ENCODE measurements at regions not wholly inside any gene's neighbourhood (a gene's known extent, or its start where the extent isn't known, plus 50 kb on each side); places are given as distances from the start of the nearest gene placed in this dataset.

GRCh38 chr5:8814105-8814504 is 731.8 kb downstream of the SEMA5A start:
- Mint-ChIP-seq H3K4me1 (no peaks in the 10 kb centered on the region), H3K9me3 (peaks cover 17 to 41% (median 26%) of the 10 kb centered on the region in 3 donors), H3K36me3 (no peaks in the 10 kb centered on the region), H3K27ac (no peak overlapping the region), H3K4me3 (no peak overlapping the region), H3K27me3 (no peaks in the 10 kb centered on the region)
- Histone ChIP-seq H3K9me3 (peaks cover 5% of the 10 kb centered on the region), H3K27ac (ENCODE audit: low read length) (no peak overlapping the region), H3K4me3 (ENCODE audit: control insufficient read depth in 1 of 2, extremely low read depth in 1 of 2, low read length in 1 of 2) (no peak overlapping the region), H3K4me1 (ENCODE audit: control insufficient read depth in 1 of 2, extremely low read depth in 1 of 2, insufficient read depth in 2 of 2, low read length in 2 of 2) (no peaks in the 10 kb centered on the region), H3K27me3 (replicated peaks in 1 of 2; ENCODE audit: control insufficient read depth in 2 of 2, extremely low read depth in 1 of 2, insufficient read depth in 2 of 2, low read length in 1 of 2) (no peaks in the 10 kb centered on the region), H3K36me3 (ENCODE audit: control insufficient read depth in 2 of 2, extremely low read depth in 1 of 2, insufficient read depth in 1 of 2, low read length in 1 of 2) (no peaks in the 10 kb centered on the region)
- ATAC-seq (replicated peaks in 1 of 4) (no peak), DNase-seq (no peak)
- ChIA-PET CTCF (no interaction called here), POLR2A (interaction anchor here in 1 of 2 donors (0.7 kb wide), 1 partner anchor 1921 kb away, joined by 3 read pairs; no protein-coding TSS in a partner anchor)

GRCh38 chr5:8824371-8824770 is 721.5 kb downstream of the SEMA5A start:
- no peaks in the 10 kb centered on the region for H3K4me1 ChIP-seq (ENCODE audit: control insufficient read depth in 1 of 2, extremely low read depth in 1 of 2, insufficient read depth in 2 of 2, low read length in 2 of 2)
- Mint-ChIP-seq H3K27ac (no peak overlapping the region), H3K36me3 (no peaks in the 10 kb centered on the region), H3K9me3 (peaks cover 0 to 15% (median 6%) of the 10 kb centered on the region in 3 donors), H3K4me3 (no peak overlapping the region), H3K4me1 (no peaks in the 10 kb centered on the region), H3K27me3 (no peaks in the 10 kb centered on the region)
- H3K27ac ChIP-seq (ENCODE audit: low read length) = no peak overlapping the region
- POLR2A ChIA-PET = no interaction called here
- CTCF ChIA-PET = no interaction called here
- H3K36me3 ChIP-seq (ENCODE audit: control insufficient read depth in 2 of 2, extremely low read depth in 1 of 2, insufficient read depth in 1 of 2, low read length in 1 of 2) = no peaks in the 10 kb centered on the region
- DNase-seq (no peak), ATAC-seq (replicated peaks in 1 of 4) (no peak)
- no peaks in the 10 kb centered on the region for H3K27me3 ChIP-seq (replicated peaks in 1 of 2; ENCODE audit: control insufficient read depth in 2 of 2, extremely low read depth in 1 of 2, insufficient read depth in 2 of 2, low read length in 1 of 2)
- no peaks in the 10 kb centered on the region for H3K9me3 ChIP-seq
- H3K4me3 ChIP-seq (ENCODE audit: control insufficient read depth in 1 of 2, extremely low read depth in 1 of 2, low read length in 1 of 2) = no peak overlapping the region
- no CpG with 5 or more reads among the region's 1 CpG for WGBS (ENCODE audit: insufficient coverage)

- Histone ChIP-seq H3K9me3 (no peaks in the 10 kb centered on the region), H3K36me3 (ENCODE audit: control insufficient read depth in 2 of 2, extremely low read depth in 1 of 2, insufficient read depth in 1 of 2, low read length in 1 of 2) (no peaks in the 10 kb centered on the region), H3K27ac (ENCODE audit: low read length) (no peak overlapping the region), H3K27me3 (replicated peaks in 1 of 2; ENCODE audit: control insufficient read depth in 2 of 2, extremely low read depth in 1 of 2, insufficient read depth in 2 of 2, low read length in 1 of 2) (no peaks in the 10 kb centered on the region), H3K4me3 (ENCODE audit: control insufficient read depth in 1 of 2, extremely low read depth in 1 of 2, low read length in 1 of 2) (no peak overlapping the region), H3K4me1 (ENCODE audit: control insufficient read depth in 1 of 2, extremely low read depth in 1 of 2, insufficient read depth in 2 of 2, low read length in 2 of 2) (no peaks in the 10 kb centered on the region)
- ATAC-seq (replicated peaks in 1 of 4) = no peak
- H3K9me3 Mint-ChIP-seq = peaks cover under 1 to 15% (median 6%) of the 10 kb centered on the region in 3 donors
- DNase-seq = no peak
- H3K27ac Mint-ChIP-seq = no peak overlapping the region
- no peak overlapping the region for H3K4me3 Mint-ChIP-seq
- 100% methylated on average over 2 of the region's 4 CpGs for WGBS (ENCODE audit: insufficient coverage)
- no peaks in the 10 kb centered on the region for H3K36me3 Mint-ChIP-seq
- CTCF ChIA-PET = no interaction called here
- H3K4me1 Mint-ChIP-seq = no peaks in the 10 kb centered on the region
- POLR2A ChIA-PET = no interaction called here
- H3K27me3 Mint-ChIP-seq = no peaks in the 10 kb centered on the region
These were observed 720.6 kb downstream of the SEMA5A start for GRCh38 chr5:8825139-8825757.

GRCh38 chr5:8826508-8826907 is 719.4 kb downstream of the SEMA5A start:
- Mint-ChIP-seq H3K4me3 (no peak overlapping the region), H3K36me3 (no peaks in the 10 kb centered on the region), H3K4me1 (no peaks in the 10 kb centered on the region), H3K9me3 (peaks cover 5 to 14% (median 10%) of the 10 kb centered on the region in 3 donors), H3K27me3 (no peaks in the 10 kb centered on the region), H3K27ac (no peak overlapping the region)
- ChIA-PET POLR2A (no interaction called here), CTCF (no interaction called here)
- Histone ChIP-seq H3K27me3 (replicated peaks in 1 of 2; ENCODE audit: control insufficient read depth in 2 of 2, extremely low read depth in 1 of 2, insufficient read depth in 2 of 2, low read length in 1 of 2) (no peaks in the 10 kb centered on the region), H3K27ac (ENCODE audit: low read length) (no peak overlapping the region), H3K4me1 (ENCODE audit: control insufficient read depth in 1 of 2, extremely low read depth in 1 of 2, insufficient read depth in 2 of 2, low read length in 2 of 2) (no peaks in the 10 kb centered on the region), H3K36me3 (ENCODE audit: control insufficient read depth in 2 of 2, extremely low read depth in 1 of 2, insufficient read depth in 1 of 2, low read length in 1 of 2) (no peaks in the 10 kb centered on the region), H3K4me3 (ENCODE audit: control insufficient read depth in 1 of 2, extremely low read depth in 1 of 2, low read length in 1 of 2) (no peak overlapping the region), H3K9me3 (no peaks in the 10 kb centered on the region)
- WGBS (ENCODE audit: insufficient coverage) = no CpG with 5 or more reads among the region's 2 CpGs
- DNase-seq (no peak), ATAC-seq (replicated peaks in 1 of 4) (no peak)

GRCh38 chr5:8827696-8828095 is 718.2 kb downstream of the SEMA5A start:
- WGBS (ENCODE audit: insufficient coverage) = 57% methylated on average over 1 of the region's 4 CpGs
- Histone ChIP-seq H3K4me1 (ENCODE audit: control insufficient read depth in 1 of 2, extremely low read depth in 1 of 2, insufficient read depth in 2 of 2, low read length in 2 of 2) (no peaks in the 10 kb centered on the region), H3K27me3 (replicated peaks in 1 of 2; ENCODE audit: control insufficient read depth in 2 of 2, extremely low read depth in 1 of 2, insufficient read depth in 2 of 2, low read length in 1 of 2) (no peaks in the 10 kb centered on the region), H3K4me3 (ENCODE audit: control insufficient read depth in 1 of 2, extremely low read depth in 1 of 2, low read length in 1 of 2) (no peak overlapping the region), H3K9me3 (no peaks in the 10 kb centered on the region), H3K36me3 (ENCODE audit: control insufficient read depth in 2 of 2, extremely low read depth in 1 of 2, insufficient read depth in 1 of 2, low read length in 1 of 2) (no peaks in the 10 kb centered on the region), H3K27ac (ENCODE audit: low read length) (no peak overlapping the region)
- CTCF ChIA-PET = no interaction called here
- Mint-ChIP-seq H3K4me1 (no peaks in the 10 kb centered on the region), H3K36me3 (no peaks in the 10 kb centered on the region), H3K4me3 (no peak overlapping the region), H3K27ac (no peak overlapping the region), H3K27me3 (no peaks in the 10 kb centered on the region), H3K9me3 (peaks cover 5 to 11% (median 10%) of the 10 kb centered on the region in 3 donors)
- DNase-seq (no peak), ATAC-seq (replicated peaks in 1 of 4) (no peak)
- POLR2A ChIA-PET = no interaction called here

- H3K9me3 ChIP-seq = no peaks in the 10 kb centered on the region
- H3K4me3 Mint-ChIP-seq = no peak overlapping the region
- ChIA-PET CTCF (no interaction called here), POLR2A (no interaction called here)
- H3K27ac ChIP-seq (ENCODE audit: low read length) = no peak overlapping the region
- WGBS (ENCODE audit: insufficient coverage) = no CpG with 5 or more reads among the region's 2 CpGs
- ATAC-seq (replicated peaks in 1 of 4) = no peak
- no peak overlapping the region for H3K4me3 ChIP-seq (ENCODE audit: control insufficient read depth in 1 of 2, extremely low read depth in 1 of 2, low read length in 1 of 2)
- H3K36me3 ChIP-seq (ENCODE audit: control insufficient read depth in 2 of 2, extremely low read depth in 1 of 2, insufficient read depth in 1 of 2, low read length in 1 of 2) = no peaks in the 10 kb centered on the region
- no peaks in the 10 kb centered on the region for H3K4me1 ChIP-seq (ENCODE audit: control insufficient read depth in 1 of 2, extremely low read depth in 1 of 2, insufficient read depth in 2 of 2, low read length in 2 of 2)
- no peaks in the 10 kb centered on the region for H3K27me3 ChIP-seq (replicated peaks in 1 of 2; ENCODE audit: control insufficient read depth in 2 of 2, extremely low read depth in 1 of 2, insufficient read depth in 2 of 2, low read length in 1 of 2)
- H3K27ac Mint-ChIP-seq = no peak overlapping the region
- H3K4me1 Mint-ChIP-seq = no peaks in the 10 kb centered on the region
- no peaks in the 10 kb centered on the region for H3K27me3 Mint-ChIP-seq
- H3K9me3 Mint-ChIP-seq = peaks cover 5 to 11% (median 10%) of the 10 kb centered on the region in 3 donors
- DNase-seq = no peak
- H3K36me3 Mint-ChIP-seq = no peaks in the 10 kb centered on the region
These were observed 717.1 kb downstream of the SEMA5A start for GRCh38 chr5:8828596-8829322.
